Type B pancreatic cell (in vitro differentiated cells): ENCODE measurements at regions not wholly inside any gene's neighbourhood (a gene's known extent, or its start where the extent isn't known, plus 50 kb on each side); places are given as distances from the start of the nearest gene placed in this dataset.
A peak's percentile ranks its signal among the peaks of the same experiment; 100 is the strongest.

Experiments used
- DNase-seq: peaks from one replicate; pipeline ENCODE4 v3.0.0; 2021; ENCODE audit warnings: mixed read lengths; ENCODE audit not compliant: unreplicated experiment; ENCODE audit errors: extremely low spot score
- H3K27ac Mint-ChIP-seq: 2 replicates; pipeline ENCODE4 v1.8.0; 2021; ENCODE audit warnings: mild to moderate bottlenecking, mixed read lengths
- H3K27me3 Mint-ChIP-seq: 2 replicates; pipeline ENCODE4 v1.8.0; 2021; ENCODE audit warnings: mixed read lengths
- H3K36me3 Mint-ChIP-seq: 2 replicates; pipeline ENCODE4 v1.8.0; 2021; ENCODE audit warnings: mixed read lengths
- H3K4me1 Mint-ChIP-seq: one replicate; pipeline ENCODE4 v1.8.0; 2021; ENCODE audit warnings: mixed read lengths; ENCODE audit not compliant: unreplicated experiment
- H3K4me3 Mint-ChIP-seq: 2 replicates; pipeline ENCODE4 v1.8.0; 2021; ENCODE audit warnings: mild to moderate bottlenecking, mixed read lengths
- H3K9me3 Mint-ChIP-seq: 2 replicates; pipeline ENCODE4 v1.8.0; 2021; ENCODE audit warnings: mixed read lengths
- TF ChIP-seq, protein P1 (sequence below): fragments of 200-600 bp; sonication (generic); conservative IDR thresholded peaks from 2 replicates; pipeline ENCODE4 v1.5.0; 2021; ENCODE audit warnings: antibody characterized with exemption, mild to moderate bottlenecking

DNA sequence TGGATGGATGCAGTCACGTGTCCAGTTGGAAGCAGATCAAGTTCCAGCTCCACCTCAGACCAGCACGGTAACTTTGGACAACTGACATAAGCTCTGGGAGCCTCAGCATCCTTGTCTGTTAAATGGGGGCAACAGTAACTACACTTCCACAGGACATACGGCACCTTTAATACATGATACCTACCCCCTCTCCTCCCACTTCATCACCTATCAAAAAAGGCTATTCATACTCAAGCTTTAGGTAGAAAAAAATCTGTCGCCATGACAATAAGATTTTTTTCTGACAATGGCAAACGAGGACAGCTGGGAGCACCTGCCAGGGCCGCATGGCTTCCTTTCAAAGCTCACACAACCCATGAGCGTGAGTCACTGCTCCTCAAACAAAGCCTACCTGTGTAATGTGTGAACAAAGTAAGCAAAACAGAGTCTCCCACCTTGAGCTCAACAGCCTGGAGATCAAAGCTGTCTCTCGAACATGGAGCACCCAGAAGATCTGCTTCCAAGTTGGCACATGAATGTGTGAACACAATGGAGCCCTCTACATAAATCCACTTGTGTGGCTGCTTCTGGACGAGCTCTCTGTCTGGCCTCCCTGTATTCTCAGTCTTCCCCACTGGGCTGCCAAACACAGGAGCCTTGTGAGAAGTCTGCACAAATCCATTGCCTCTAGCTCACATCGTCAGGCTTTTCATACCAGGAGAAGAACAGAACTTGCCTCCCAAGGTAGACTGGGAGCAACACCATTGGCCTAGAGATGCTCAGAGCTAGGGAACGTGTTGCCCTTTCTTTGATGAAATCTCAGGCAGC lies 459.7 kb downstream of the SOX9 start:
- peaks cover 53% of the 10 kb centered on the region for H3K4me1 Mint-ChIP-seq
- H3K4me3 Mint-ChIP-seq, result peak overlapping the region; percentile 53
- no peak for DNase-seq
- TF ChIP-seq, protein P1, sequence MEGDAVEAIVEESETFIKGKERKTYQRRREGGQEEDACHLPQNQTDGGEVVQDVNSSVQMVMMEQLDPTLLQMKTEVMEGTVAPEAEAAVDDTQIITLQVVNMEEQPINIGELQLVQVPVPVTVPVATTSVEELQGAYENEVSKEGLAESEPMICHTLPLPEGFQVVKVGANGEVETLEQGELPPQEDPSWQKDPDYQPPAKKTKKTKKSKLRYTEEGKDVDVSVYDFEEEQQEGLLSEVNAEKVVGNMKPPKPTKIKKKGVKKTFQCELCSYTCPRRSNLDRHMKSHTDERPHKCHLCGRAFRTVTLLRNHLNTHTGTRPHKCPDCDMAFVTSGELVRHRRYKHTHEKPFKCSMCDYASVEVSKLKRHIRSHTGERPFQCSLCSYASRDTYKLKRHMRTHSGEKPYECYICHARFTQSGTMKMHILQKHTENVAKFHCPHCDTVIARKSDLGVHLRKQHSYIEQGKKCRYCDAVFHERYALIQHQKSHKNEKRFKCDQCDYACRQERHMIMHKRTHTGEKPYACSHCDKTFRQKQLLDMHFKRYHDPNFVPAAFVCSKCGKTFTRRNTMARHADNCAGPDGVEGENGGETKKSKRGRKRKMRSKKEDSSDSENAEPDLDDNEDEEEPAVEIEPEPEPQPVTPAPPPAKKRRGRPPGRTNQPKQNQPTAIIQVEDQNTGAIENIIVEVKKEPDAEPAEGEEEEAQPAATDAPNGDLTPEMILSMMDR, result no peak
- H3K27ac Mint-ChIP-seq, result peak overlapping the region; percentile 66
- H3K27me3 Mint-ChIP-seq, result no peaks in the 10 kb centered on the region
- peaks cover 11% of the 10 kb centered on the region for H3K36me3 Mint-ChIP-seq
- H3K9me3 Mint-ChIP-seq, result peaks cover 4% of the 10 kb centered on the region

DNA sequence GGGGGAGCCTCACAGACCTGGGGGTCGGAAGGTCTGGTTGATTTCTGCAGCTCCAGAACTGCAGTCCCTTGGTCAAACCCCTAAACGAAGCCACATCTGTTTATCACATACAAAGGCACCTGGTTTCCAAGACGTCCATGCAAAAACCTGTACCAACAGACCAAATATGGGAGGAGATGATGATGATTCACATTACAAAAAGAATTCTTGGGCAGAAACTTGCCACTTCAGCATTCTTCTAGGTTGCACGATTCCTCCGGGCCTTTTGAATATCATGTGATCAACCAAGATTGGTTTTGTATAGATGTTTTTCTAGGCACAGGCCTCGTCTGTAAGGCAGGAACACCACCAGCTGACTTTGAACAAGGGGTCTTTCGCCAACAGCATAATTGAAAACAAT lies 466.3 kb downstream of the SOX9 start:
- Mint-ChIP-seq H3K9me3 (peaks cover 4% of the 10 kb centered on the region), H3K27ac (peak overlapping the region; percentile 98), H3K4me3 (peak overlapping the region; percentile 89), H3K36me3 (peaks cover 15% of the 10 kb centered on the region), H3K4me1 (peaks cover 32% of the 10 kb centered on the region), H3K27me3 (peaks cover 15% of the 10 kb centered on the region)
- no peak for DNase-seq
- TF ChIP-seq, protein P1, result no peak

DNA sequence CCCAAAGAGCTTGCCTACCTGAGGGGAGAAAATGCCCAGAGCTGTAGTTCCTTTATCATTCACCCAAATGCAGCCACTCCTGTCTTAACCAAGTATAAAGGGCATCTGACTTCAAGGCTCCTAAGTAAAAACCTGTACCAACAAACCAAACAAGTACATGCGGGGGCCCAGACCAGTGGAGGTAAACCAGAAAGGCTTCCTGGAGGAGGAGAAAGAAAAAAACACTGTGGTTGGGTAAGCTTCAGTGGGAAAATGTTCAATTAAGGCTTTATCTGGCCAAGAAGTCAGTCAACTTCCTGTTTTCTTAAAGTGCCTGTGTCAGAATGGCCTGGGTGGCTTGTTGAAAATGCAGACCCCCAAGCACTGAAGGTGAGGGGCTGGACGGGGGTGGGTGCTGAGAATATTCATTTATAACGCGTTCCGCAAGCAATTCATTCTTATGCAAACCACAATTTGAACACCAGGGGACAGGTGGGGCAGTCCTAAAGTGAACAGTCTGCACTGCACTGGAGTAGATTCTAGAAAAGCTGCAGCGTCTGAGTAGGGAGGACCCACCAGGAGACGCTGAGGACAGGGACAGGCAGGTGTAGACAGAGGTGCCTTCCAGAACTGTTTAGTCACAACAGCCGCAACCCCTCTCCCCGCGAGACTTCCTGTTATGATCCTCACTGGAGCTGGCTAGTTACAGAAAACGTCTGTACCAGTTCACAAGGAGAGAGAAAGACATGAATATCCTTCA lies 467.1 kb downstream of the SOX9 start:
- peaks cover 32% of the 10 kb centered on the region for H3K4me1 Mint-ChIP-seq
- H3K4me3 Mint-ChIP-seq, result peak overlapping the region; percentile 89
- peak overlapping the region; percentile 98 for H3K27ac Mint-ChIP-seq

DNA sequence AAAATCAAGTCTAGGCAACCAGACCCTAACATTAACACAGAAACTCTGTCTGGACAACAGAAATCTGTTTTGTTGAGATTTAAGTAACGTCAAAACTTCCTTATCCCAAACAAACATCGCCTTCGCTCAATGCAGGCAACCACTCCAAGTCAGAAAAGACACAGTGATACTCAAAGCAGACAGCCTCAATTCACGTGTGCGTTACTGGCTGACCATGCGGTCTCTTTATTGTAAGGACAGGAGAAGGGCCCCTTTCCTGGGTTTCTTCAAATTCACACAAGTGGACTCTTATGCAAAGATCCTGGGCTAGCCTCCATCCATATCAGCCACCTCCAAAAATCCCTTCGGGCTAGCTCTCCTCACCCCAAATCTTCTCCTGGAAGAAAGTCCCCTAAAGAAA lies 467.7 kb downstream of the SOX9 start:
- no peak for DNase-seq
- peaks cover 32% of the 10 kb centered on the region for H3K4me1 Mint-ChIP-seq
- peaks cover 4% of the 10 kb centered on the region for H3K9me3 Mint-ChIP-seq
- TF ChIP-seq, protein P1, result no peak
- peaks cover 15% of the 10 kb centered on the region for H3K36me3 Mint-ChIP-seq
- H3K27ac Mint-ChIP-seq, result peak overlapping the region; percentile 98
- peak overlapping the region; percentile 89 for H3K4me3 Mint-ChIP-seq
- H3K27me3 Mint-ChIP-seq, result peaks cover 15% of the 10 kb centered on the region

More for the DNA sequence above, 467.1 kb downstream of the SOX9 start:
- DNase-seq, result no peak
- Mint-ChIP-seq H3K36me3 (peaks cover 15% of the 10 kb centered on the region), H3K27me3 (peaks cover 15% of the 10 kb centered on the region), H3K9me3 (peaks cover 4% of the 10 kb centered on the region)
- TF ChIP-seq, protein P1, result peak; percentile 30

DNA sequence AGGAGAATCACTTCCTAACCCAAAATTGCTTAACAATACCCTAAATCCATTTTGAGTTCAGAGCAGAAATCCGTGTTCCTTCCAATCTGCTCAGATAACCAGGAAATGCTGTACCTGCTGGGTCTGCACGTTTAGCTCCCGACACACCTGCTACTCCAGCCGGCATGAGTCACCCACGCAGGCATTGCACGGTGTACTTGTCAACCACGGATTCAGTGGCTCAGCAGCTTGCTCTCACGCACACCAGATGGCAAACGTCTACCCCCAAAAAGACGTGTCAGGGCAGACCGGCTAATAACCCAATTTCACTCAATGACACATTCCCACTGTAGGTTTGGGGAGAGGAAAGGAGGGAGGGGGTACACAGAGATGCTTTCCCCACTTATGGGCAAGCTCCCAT lies 468.1 kb downstream of the SOX9 start:
- DNase-seq, result no peak
- Mint-ChIP-seq H3K9me3 (peaks cover 4% of the 10 kb centered on the region), H3K27ac (peak overlapping the region; percentile 98), H3K4me3 (peak overlapping the region; percentile 89), H3K27me3 (peaks cover 15% of the 10 kb centered on the region), H3K4me1 (peaks cover 32% of the 10 kb centered on the region), H3K36me3 (peaks cover 15% of the 10 kb centered on the region)
- TF ChIP-seq, protein P1, result no peak
